ENCODE measurements at regions not wholly inside any gene's neighbourhood (a gene's known extent, or its start where the extent isn't known, plus 50 kb on each side); places are given as distances from the start of the nearest gene placed in this dataset.
"Not testable (repeated sequence)": the region's sequence is repeated elsewhere in the genome, so short reads cannot be mapped to it uniquely, and the experiment has no call there.

DNA sequence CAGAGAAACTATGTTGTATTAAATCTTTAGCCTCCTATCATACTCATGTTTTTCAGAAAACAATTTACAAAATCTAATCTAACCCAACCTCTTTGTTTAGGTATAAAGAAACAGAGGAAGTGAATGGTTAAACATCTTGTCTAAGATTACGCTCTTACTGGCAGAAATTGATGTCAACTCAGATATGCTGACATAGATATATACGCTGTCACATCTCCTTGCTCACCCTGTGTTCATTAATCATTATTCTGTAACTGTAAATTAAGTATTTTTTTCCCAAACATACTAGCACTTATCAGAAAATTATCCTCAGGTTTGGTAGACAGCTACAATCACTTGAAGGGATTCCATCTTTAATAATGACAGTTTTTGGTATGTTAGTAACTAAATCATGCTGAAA lies 1127.6 kb upstream of the SEL1L start:
- WGBS: 70% methylated on average over 2 of the region's 2 CpGs
- TF ChIP-seq, protein P1, sequence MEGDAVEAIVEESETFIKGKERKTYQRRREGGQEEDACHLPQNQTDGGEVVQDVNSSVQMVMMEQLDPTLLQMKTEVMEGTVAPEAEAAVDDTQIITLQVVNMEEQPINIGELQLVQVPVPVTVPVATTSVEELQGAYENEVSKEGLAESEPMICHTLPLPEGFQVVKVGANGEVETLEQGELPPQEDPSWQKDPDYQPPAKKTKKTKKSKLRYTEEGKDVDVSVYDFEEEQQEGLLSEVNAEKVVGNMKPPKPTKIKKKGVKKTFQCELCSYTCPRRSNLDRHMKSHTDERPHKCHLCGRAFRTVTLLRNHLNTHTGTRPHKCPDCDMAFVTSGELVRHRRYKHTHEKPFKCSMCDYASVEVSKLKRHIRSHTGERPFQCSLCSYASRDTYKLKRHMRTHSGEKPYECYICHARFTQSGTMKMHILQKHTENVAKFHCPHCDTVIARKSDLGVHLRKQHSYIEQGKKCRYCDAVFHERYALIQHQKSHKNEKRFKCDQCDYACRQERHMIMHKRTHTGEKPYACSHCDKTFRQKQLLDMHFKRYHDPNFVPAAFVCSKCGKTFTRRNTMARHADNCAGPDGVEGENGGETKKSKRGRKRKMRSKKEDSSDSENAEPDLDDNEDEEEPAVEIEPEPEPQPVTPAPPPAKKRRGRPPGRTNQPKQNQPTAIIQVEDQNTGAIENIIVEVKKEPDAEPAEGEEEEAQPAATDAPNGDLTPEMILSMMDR (IDR thresholded peaks at IDR 0.05): no peak
- no peak for TF ChIP-seq POLR2AphosphoS5 (IDR thresholded peaks at IDR 0.05)
- TF ChIP-seq EP300 (IDR thresholded peaks at IDR 0.05): no peak
- TF ChIP-seq POLR2A (IDR thresholded peaks at IDR 0.05): no peak
- Histone ChIP-seq H3K4me3 (no peak overlapping the region), H3K27me3 (no peaks in the 10 kb centered on the region), H3K4me1 (no peaks in the 10 kb centered on the region), H3K27ac (no peak overlapping the region), H3K36me3 (no peaks in the 10 kb centered on the region), H3K9me3 (no peaks in the 10 kb centered on the region)
- no peak for DNase-seq (ENCODE audit: low spot score in 2 of 2)

GRCh38 chr14:82667006-82667405 lies 1133.4 kb upstream of the SEL1L start:
- peak overlapping the region; percentile 71 for H3K27ac ChIP-seq
- 27% methylated on average over 4 of the region's 4 CpGs for WGBS
- no peaks in the 10 kb centered on the region for H3K36me3 ChIP-seq
- no peak for DNase-seq (ENCODE audit: low spot score in 2 of 2)
- TF ChIP-seq POLR2AphosphoS5 (IDR thresholded peaks at IDR 0.05) (no peak), EP300 (IDR thresholded peaks at IDR 0.05) (no peak), POLR2A (IDR thresholded peaks at IDR 0.05) (no peak)
- TF ChIP-seq, protein P1 (IDR thresholded peaks at IDR 0.05): no peak
- no peaks in the 10 kb centered on the region for H3K9me3 ChIP-seq
- no peak overlapping the region for H3K4me3 ChIP-seq
- no peaks in the 10 kb centered on the region for H3K27me3 ChIP-seq
- peaks cover 20% of the 10 kb centered on the region for H3K4me1 ChIP-seq

DNA sequence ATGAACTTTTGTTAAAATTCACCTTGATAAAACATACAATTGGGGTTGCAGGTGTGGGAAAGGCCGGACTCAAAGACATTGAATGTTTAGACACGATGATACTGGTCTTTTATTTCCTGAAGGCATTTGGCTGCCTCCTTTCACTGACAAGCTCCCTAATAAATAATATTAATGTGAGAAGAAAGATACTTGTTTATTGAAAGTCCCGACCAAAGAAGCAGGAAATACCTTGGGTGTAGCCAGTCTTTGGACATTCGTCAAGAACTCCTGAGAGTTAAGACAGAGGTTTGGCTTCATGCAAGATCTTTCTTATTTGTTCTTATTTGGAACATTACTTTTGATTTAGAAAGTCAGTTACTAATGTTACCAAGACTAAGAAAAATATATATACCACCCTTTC lies 1133.8 kb upstream of the SEL1L start:
- Histone ChIP-seq H3K4me1 (peaks cover 20% of the 10 kb centered on the region), H3K4me3 (no peak overlapping the region), H3K36me3 (no peaks in the 10 kb centered on the region), H3K27me3 (no peaks in the 10 kb centered on the region), H3K9me3 (no peaks in the 10 kb centered on the region), H3K27ac (peak overlapping the region; percentile 71)
- WGBS: 18% methylated on average over 4 of the region's 4 CpGs
- TF ChIP-seq EP300 (IDR thresholded peaks at IDR 0.05) (no peak), POLR2A (IDR thresholded peaks at IDR 0.05) (no peak), POLR2AphosphoS5 (IDR thresholded peaks at IDR 0.05) (no peak)
- TF ChIP-seq, protein P1 (IDR thresholded peaks at IDR 0.05): no peak
- no peak for DNase-seq (ENCODE audit: low spot score in 2 of 2)

GRCh38 chr14:82676403-82676802 lies 1142.8 kb upstream of the SEL1L start:
- Histone ChIP-seq H3K9me3 (no peaks in the 10 kb centered on the region), H3K4me3 (no peak overlapping the region), H3K4me1 (no peaks in the 10 kb centered on the region), H3K27me3 (no peaks in the 10 kb centered on the region), H3K27ac (no peak overlapping the region), H3K36me3 (no peaks in the 10 kb centered on the region)
- DNase-seq (ENCODE audit: low spot score in 2 of 2): no peak
- TF ChIP-seq EP300 (IDR thresholded peaks at IDR 0.05) (no peak), POLR2AphosphoS5 (IDR thresholded peaks at IDR 0.05) (no peak), POLR2A (IDR thresholded peaks at IDR 0.05) (no peak)
- TF ChIP-seq, protein P1 (IDR thresholded peaks at IDR 0.05): no peak
- 93% methylated on average over 2 of the region's 2 CpGs for WGBS

DNA sequence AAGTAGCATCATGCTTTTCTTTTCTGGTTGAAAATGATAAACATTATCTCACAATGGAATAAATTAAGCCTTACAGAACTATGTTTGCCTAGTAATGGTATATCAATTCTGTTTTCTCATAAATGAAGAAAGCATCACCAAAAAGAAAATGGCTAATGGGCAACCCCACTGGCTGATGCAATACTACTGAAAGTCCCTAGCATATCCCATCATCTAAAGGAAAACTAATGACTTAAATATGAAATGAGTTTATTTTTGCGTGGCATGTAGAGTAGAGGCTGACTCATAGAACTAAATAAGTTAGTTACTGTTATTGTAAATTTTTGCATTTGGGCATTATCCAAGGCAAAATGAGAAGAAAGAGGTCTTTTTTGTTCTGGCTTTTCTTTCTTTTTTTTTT lies 1156.3 kb upstream of the SEL1L start:
- H3K27me3 ChIP-seq: no peaks in the 10 kb centered on the region
- H3K9me3 ChIP-seq: no peaks in the 10 kb centered on the region
- no peak overlapping the region for H3K27ac ChIP-seq
- DNase-seq (ENCODE audit: low spot score in 2 of 2): no peak
- peaks cover 3% of the 10 kb centered on the region for H3K4me1 ChIP-seq
- no peak for TF ChIP-seq POLR2AphosphoS5 (IDR thresholded peaks at IDR 0.05)
- TF ChIP-seq, protein P1 (IDR thresholded peaks at IDR 0.05): no peak
- TF ChIP-seq POLR2A (IDR thresholded peaks at IDR 0.05): no peak
- TF ChIP-seq EP300 (IDR thresholded peaks at IDR 0.05): no peak
- no peaks in the 10 kb centered on the region for H3K36me3 ChIP-seq
- WGBS: 18% methylated on average over 1 of the region's 1 CpG
- H3K4me3 ChIP-seq: no peak overlapping the region

GRCh38 chr14:82691191-82691590 lies 1157.5 kb upstream of the SEL1L start:
- not testable (repeated sequence) for H3K27ac ChIP-seq; DNase-seq (ENCODE audit: low spot score in 2 of 2); H3K4me1 ChIP-seq; H3K27me3 ChIP-seq; H3K36me3 ChIP-seq; H3K9me3 ChIP-seq; H3K4me3 ChIP-seq
